B cell (primary cell): ENCODE measurements at regions not wholly inside any gene's neighbourhood (a gene's known extent, or its start where the extent isn't known, plus 50 kb on each side); places are given as distances from the start of the nearest gene placed in this dataset.

ENCODE experiments used
- ATAC-seq: fragments of 200-7000 bp; cut with Tn5 transposase; one replicate; pipeline ENCODE4 v1.10.0; 2021; ENCODE audit warnings: low read depth, mild to moderate bottlenecking, moderate number of reproducible peaks, moderate library complexity
- CTCF ChIA-PET: fragments of 350-600 bp; sonication (Branson Sonifier 250); formaldehyde crosslinking; loops from one replicate; lab custom pipeline; 2021; ENCODE audit warnings: antibody characterized with exemption, inconsistent platforms; lab: Charles Lee
- POLR2A ChIA-PET: fragments of 350-600 bp; sonication (Branson Sonifier 250); formaldehyde crosslinking; loops from one replicate; lab custom pipeline; 2021; ENCODE audit warnings: antibody characterized with exemption; lab: Charles Lee
- DNase-seq: peaks from one replicate; pipeline ENCODE4 v3.0.0; 2013
- H2AFZ ChIP-seq: 2 replicates; pipeline ENCODE4 v1.6.1; 2012; ENCODE audit warnings: mild to moderate bottlenecking, low read depth, low read length; ENCODE audit not compliant: insufficient read depth, poor library complexity, severe bottlenecking
- H3K27ac ChIP-seq, 2 donors: 1 replicate in 1 of 2; 2 replicates in 1 of 2; pipeline ENCODE4 v1.5.1; 2012 to 2013; ENCODE audit warnings: low read length in 2 of 2, mild to moderate bottlenecking in 2 of 2, moderate library complexity in 1 of 2
- H3K27me3 ChIP-seq, 4 experiments: fragments of 200-600 bp in 1 of 4; sonication (generic) in 1 of 4; replicated peaks in 1 of 4; 1 replicate in 2 of 4; 2 replicates in 2 of 4; pipeline versions ENCODE4 v1.6.1 to v1.7.0; 2013 to 2016; ENCODE audit warnings: low read length in 3 of 4, mild to moderate bottlenecking in 2 of 4, mixed read lengths in 1 of 4, moderate library complexity in 1 of 4; ENCODE audit not compliant: insufficient read depth in 4 of 4, control insufficient read depth in 3 of 4; ENCODE audit errors: control extremely low read depth in 1 of 4
- H3K36me3 ChIP-seq, 2 experiments: replicated peaks in 1 of 2; 1 replicate in 1 of 2; 2 replicates in 1 of 2; pipeline versions ENCODE4 v1.6.1 to v1.7.1; 2013; ENCODE audit warnings: low read length in 1 of 2; ENCODE audit not compliant: insufficient read depth in 2 of 2, control insufficient read depth in 1 of 2; ENCODE audit errors: control extremely low read depth in 1 of 2, extremely low read depth in 1 of 2
- H3K4me1 ChIP-seq, 2 donors: fragments of 200-600 bp in 1 of 2; sonication (generic) in 1 of 2; 1 replicate in 1 of 2; 2 replicates in 1 of 2; pipeline versions ENCODE4 v1.5.1 to v1.6.1; 2013 to 2017; ENCODE audit warnings: low read length in 2 of 2; ENCODE audit not compliant: control insufficient read depth in 2 of 2, insufficient read depth in 2 of 2
- H3K4me2 ChIP-seq: replicated peaks from 2 replicates; pipeline ENCODE3; 2012; ENCODE audit warnings: mild to moderate bottlenecking, low read depth, low read length; ENCODE audit not compliant: poor library complexity, severe bottlenecking
- H3K4me3 ChIP-seq, 5 experiments: fragments of 200-600 bp in 1 of 5; sonication (generic) in 1 of 5; 1 replicate in 3 of 5; 2 replicates in 2 of 5; pipeline versions ENCODE4 v1.5.1 to v1.7.0; 2011 to 2016; ENCODE audit warnings: low read length in 4 of 5, mild to moderate bottlenecking in 4 of 5, low read depth in 2 of 5, control low read depth in 1 of 5, moderate library complexity in 1 of 5; ENCODE audit not compliant: insufficient read depth in 1 of 5; ENCODE audit errors: control extremely low read depth in 1 of 5, extremely low read depth in 1 of 5
- H3K79me2 ChIP-seq: fragments of 200-600 bp; sonication (generic); one replicate; pipeline ENCODE4 v1.6.0; 2016; ENCODE audit warnings: low read length; ENCODE audit not compliant: control insufficient read depth, insufficient read depth
- H3K9ac ChIP-seq: fragments of 200-600 bp; sonication (generic); 2 replicates; pipeline ENCODE4 v1.6.1; 2017; ENCODE audit warnings: mild to moderate bottlenecking, low read length, moderate library complexity
- H3K9me3 ChIP-seq, 3 donors: one replicate each; pipeline versions ENCODE4 v1.6.1 to v1.7.1; 2013; ENCODE audit warnings: low read length in 2 of 3; ENCODE audit not compliant: control insufficient read depth in 2 of 3, insufficient read depth in 1 of 3; ENCODE audit errors: control extremely low read depth in 1 of 3
- H4K20me1 ChIP-seq: 2 replicates; pipeline ENCODE4 v1.6.0; 2012; ENCODE audit warnings: mild to moderate bottlenecking, low read length; ENCODE audit not compliant: insufficient read depth, control insufficient read depth, poor library complexity, severe bottlenecking
- H3K27ac Mint-ChIP-seq: one replicate; pipeline ENCODE4 v1.8.0; 2021; ENCODE audit warnings: mixed read lengths
- H3K27me3 Mint-ChIP-seq: one replicate; pipeline ENCODE4 v1.8.0; 2021; ENCODE audit warnings: mixed read lengths
- H3K4me1 Mint-ChIP-seq: one replicate; pipeline ENCODE4 v1.8.0; 2021; ENCODE audit warnings: mixed read lengths
- H3K4me3 Mint-ChIP-seq: one replicate; pipeline ENCODE4 v1.8.0; 2021; ENCODE audit warnings: mixed read lengths
- H3K9me3 Mint-ChIP-seq: one replicate; pipeline ENCODE4 v1.8.0; 2022; ENCODE audit warnings: mixed read lengths; ENCODE audit not compliant: insufficient read depth
- EZH2 ChIP-seq: IDR thresholded peaks from 2 replicates; pipeline ENCODE4 v1.6.1; 2012; ENCODE audit warnings: borderline replicate concordance, low read depth, mild to moderate bottlenecking, moderate library complexity, low read length; ENCODE audit not compliant: insufficient read depth, poor library complexity, severe bottlenecking
- WGBS: methylation state at CpG from one replicate; pipeline ENCODE4 v1.1.5; 2013; ENCODE audit warnings: missing lambda C conversion rate; ENCODE audit not compliant: insufficient coverage; 5-methylcytosine and 5-hydroxymethylcytosine counted together
- intact Hi-C: fragments of 100-400 bp; cut with micrococcal nuclease; formaldehyde crosslinking; loops from one replicate; pipeline ENCODE4 v1.10.0; 2022
- TF ChIP-seq, protein P1 (sequence below): fragments of 200-600 bp; IDR thresholded peaks from one replicate; pipeline ENCODE4 v1.8.0; 2022; ENCODE audit warnings: antibody characterized with exemption, mild to moderate bottlenecking

DNA sequence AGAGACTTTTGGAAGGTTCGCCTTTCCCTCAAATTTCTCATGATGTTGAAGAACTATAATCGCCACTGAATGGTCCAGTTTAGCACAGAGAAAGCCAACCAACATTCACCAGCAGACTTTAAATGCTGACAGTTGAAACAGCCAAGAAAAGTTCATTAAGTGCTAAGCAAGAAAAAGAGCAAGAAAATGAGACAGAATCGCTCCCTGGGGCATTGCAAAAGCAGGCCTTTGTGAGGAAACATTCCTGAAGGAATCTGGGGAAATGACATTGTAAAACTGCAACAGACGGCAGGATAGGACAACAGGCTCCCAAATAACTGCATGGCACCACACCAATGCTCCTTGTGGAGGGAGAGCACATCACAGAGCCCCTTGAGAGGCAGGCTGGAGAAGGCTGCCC is 269.3 kb upstream of the ID2 start:
- TF ChIP-seq, protein P1, sequence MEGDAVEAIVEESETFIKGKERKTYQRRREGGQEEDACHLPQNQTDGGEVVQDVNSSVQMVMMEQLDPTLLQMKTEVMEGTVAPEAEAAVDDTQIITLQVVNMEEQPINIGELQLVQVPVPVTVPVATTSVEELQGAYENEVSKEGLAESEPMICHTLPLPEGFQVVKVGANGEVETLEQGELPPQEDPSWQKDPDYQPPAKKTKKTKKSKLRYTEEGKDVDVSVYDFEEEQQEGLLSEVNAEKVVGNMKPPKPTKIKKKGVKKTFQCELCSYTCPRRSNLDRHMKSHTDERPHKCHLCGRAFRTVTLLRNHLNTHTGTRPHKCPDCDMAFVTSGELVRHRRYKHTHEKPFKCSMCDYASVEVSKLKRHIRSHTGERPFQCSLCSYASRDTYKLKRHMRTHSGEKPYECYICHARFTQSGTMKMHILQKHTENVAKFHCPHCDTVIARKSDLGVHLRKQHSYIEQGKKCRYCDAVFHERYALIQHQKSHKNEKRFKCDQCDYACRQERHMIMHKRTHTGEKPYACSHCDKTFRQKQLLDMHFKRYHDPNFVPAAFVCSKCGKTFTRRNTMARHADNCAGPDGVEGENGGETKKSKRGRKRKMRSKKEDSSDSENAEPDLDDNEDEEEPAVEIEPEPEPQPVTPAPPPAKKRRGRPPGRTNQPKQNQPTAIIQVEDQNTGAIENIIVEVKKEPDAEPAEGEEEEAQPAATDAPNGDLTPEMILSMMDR, result no peak
- no peaks in the 10 kb centered on the region for H3K36me3 ChIP-seq
- intact Hi-C loops, result no loop called here
- no peaks in the 10 kb centered on the region for H4K20me1 ChIP-seq
- no peak overlapping the region for H3K27ac ChIP-seq
- no peaks in the 10 kb centered on the region for H3K9me3 ChIP-seq
- H3K4me1 Mint-ChIP-seq, result peaks cover 8% of the 10 kb centered on the region
- 92% methylated on average over 2 of the region's 4 CpGs for WGBS
- ChIA-PET POLR2A (no interaction called here), CTCF (no interaction called here)
- H3K4me3 ChIP-seq, result no peak overlapping the region
- H3K9ac ChIP-seq, result no peak overlapping the region
- no peaks in the 10 kb centered on the region for H3K9me3 Mint-ChIP-seq
- ATAC-seq (no peak), DNase-seq (no peak)
- peaks cover 0 to 14% (median 3%) of the 10 kb centered on the region in 4 experiments for H3K27me3 ChIP-seq
- H2AFZ ChIP-seq, result no peak overlapping the region
- H3K27me3 Mint-ChIP-seq, result peaks cover 37% of the 10 kb centered on the region
- H3K27ac Mint-ChIP-seq, result no peak overlapping the region
- H3K79me2 ChIP-seq, result no peaks in the 10 kb centered on the region
- H3K4me2 ChIP-seq, result no peak overlapping the region
- peaks cover 0 to 4% of the 10 kb centered on the region in 2 donors for H3K4me1 ChIP-seq
- H3K4me3 Mint-ChIP-seq, result no peak overlapping the region

DNA sequence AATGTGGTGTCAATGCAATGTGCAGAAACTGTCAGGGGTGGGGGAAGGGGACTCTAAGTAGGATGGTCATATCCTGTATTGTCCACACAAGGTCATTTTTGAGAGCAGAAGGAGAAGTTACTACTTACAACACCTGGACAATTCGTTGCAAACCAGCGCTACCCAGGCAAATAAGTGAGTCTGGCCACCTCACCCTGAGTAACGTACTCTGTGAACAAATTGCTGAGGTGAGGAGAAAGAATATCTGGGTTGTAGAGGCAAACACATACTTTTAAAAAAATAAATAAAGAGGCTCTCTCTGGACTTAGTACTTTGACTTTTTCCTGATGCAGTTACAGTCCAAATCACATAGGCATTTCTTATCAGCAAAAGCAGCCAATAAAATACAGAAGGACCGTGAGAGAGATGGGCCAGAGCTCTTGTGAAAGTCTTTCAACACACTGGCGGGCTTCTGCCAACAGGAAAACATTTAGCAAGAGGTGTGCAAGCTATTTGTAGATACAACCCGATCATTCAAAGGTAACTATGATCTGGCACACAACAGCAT is 268.2 kb upstream of the ID2 start:
- no peak overlapping the region for H2AFZ ChIP-seq
- peaks cover 7% of the 10 kb centered on the region for H3K4me1 Mint-ChIP-seq
- H3K79me2 ChIP-seq, result no peaks in the 10 kb centered on the region
- no peaks in the 10 kb centered on the region for H4K20me1 ChIP-seq
- H3K27me3 Mint-ChIP-seq, result peaks cover 43% of the 10 kb centered on the region
- intact Hi-C loops, result no loop called here
- no peak for TF ChIP-seq EZH2
- TF ChIP-seq, protein P1, result no peak
- no peaks in the 10 kb centered on the region for H3K36me3 ChIP-seq
- H3K27me3 ChIP-seq, result peaks cover 0 to 14% (median 3%) of the 10 kb centered on the region in 4 experiments
- H3K27ac ChIP-seq, result no peak overlapping the region
- H3K4me1 ChIP-seq, result peaks cover 0 to 4% of the 10 kb centered on the region in 2 donors
- DNase-seq (no peak), ATAC-seq (no peak)
- no peak overlapping the region for H3K27ac Mint-ChIP-seq
- CTCF ChIA-PET, result no interaction called here
- no peaks in the 10 kb centered on the region for H3K9me3 Mint-ChIP-seq
- WGBS, result 94% methylated on average over 2 of the region's 6 CpGs
- POLR2A ChIA-PET, result no interaction called here
- no peak overlapping the region for H3K4me2 ChIP-seq
- no peaks in the 10 kb centered on the region for H3K9me3 ChIP-seq
- H3K4me3 ChIP-seq, result no peak overlapping the region
- H3K9ac ChIP-seq, result no peak overlapping the region
- H3K4me3 Mint-ChIP-seq, result no peak overlapping the region
